ENCODE measurements at regions not wholly inside any gene's neighbourhood (a gene's known extent, or its start where the extent isn't known, plus 50 kb on each side); places are given as distances from the start of the nearest gene placed in this dataset.
A peak's percentile ranks its signal among the peaks of the same experiment; 100 is the strongest.

DNA sequence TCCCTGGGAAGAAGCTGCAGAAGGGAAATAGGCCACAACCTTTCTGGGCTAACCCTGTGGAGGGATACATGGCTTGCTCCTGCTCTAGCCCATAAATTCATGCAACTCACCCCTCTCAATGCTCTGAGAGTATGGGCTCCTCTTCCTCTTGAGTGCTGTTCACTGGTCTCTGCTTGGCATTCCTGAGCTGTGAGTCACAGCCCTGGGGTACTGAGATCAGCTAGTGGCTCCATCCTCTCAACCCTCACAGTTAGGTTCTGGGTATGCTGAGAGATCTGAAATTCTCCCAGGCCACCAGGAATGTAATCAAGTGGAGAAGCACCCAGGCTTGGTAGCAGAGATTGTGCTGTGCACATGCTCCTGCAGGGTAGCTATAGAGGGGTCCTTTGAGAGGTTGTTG, 60.6 kb upstream of the SPANXN2 start:
- intact Hi-C loops (cut with micrococcal nuclease; ENCODE audit: unreplicated experiment) = loop anchor here (10.0 kb wide), 1 partner anchor 1414 kb away; no protein-coding TSS in a partner anchor
- Histone ChIP-seq H2AFZ (no peak overlapping the region), H3K4me2 (no peak overlapping the region), H3K36me3 (ENCODE audit: low read depth) (no peaks in the 10 kb centered on the region), H3K4me1 (replicated peaks; ENCODE audit: insufficient read depth) (no peaks in the 10 kb centered on the region), H3K27me3 (ENCODE audit: insufficient read depth, low read depth) (no peaks in the 10 kb centered on the region), H3K9me2 (ENCODE audit: insufficient read depth) (no peaks in the 10 kb centered on the region), H4K20me1 (ENCODE audit: insufficient read depth) (no peaks in the 10 kb centered on the region), H3K27ac (no peak overlapping the region), H3K4me3 (no peak overlapping the region), H3K9me3 (ENCODE audit: insufficient read depth, low read depth) (no peaks in the 10 kb centered on the region), H3F3A (ENCODE audit: insufficient read depth, low read depth) (no peaks in the 10 kb centered on the region), H3K79me2 (ENCODE audit: low read depth) (no peaks in the 10 kb centered on the region)
- POLR2A ChIA-PET (ENCODE audit: unreplicated experiment) = no interaction called here
- peak in 1 of 2 experiments; percentile 8 for DNase-seq
- no TSS peak for BruUV-seq (replicated peaks)
- TF ChIP-seq, protein P1, sequence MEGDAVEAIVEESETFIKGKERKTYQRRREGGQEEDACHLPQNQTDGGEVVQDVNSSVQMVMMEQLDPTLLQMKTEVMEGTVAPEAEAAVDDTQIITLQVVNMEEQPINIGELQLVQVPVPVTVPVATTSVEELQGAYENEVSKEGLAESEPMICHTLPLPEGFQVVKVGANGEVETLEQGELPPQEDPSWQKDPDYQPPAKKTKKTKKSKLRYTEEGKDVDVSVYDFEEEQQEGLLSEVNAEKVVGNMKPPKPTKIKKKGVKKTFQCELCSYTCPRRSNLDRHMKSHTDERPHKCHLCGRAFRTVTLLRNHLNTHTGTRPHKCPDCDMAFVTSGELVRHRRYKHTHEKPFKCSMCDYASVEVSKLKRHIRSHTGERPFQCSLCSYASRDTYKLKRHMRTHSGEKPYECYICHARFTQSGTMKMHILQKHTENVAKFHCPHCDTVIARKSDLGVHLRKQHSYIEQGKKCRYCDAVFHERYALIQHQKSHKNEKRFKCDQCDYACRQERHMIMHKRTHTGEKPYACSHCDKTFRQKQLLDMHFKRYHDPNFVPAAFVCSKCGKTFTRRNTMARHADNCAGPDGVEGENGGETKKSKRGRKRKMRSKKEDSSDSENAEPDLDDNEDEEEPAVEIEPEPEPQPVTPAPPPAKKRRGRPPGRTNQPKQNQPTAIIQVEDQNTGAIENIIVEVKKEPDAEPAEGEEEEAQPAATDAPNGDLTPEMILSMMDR (conservative IDR thresholded peaks at IDR 0.05) = no peak
- CTCF ChIA-PET = interaction anchor here (0.6 kb wide), 2 partner anchors 156 to 826 kb away, joined by 3 to 7 read pairs; no protein-coding TSS in a partner anchor

All from PC-9 (cell line).